Heart left ventricle (tissue), 13 donors: ENCODE measurements at regions not wholly inside any gene's neighbourhood (a gene's known extent, or its start where the extent isn't known, plus 50 kb on each side); places are given as distances from the start of the nearest gene placed in this dataset.

Experiments used
- POLR2A ChIP-seq, 2 donors: fragments of 450-650 bp; IDR thresholded peaks; one replicate each; pipeline ENCODE4 v1.6.1; 2017; ENCODE audit warnings: antibody characterized with exemption in 2 of 2, mild to moderate bottlenecking in 2 of 2, moderate library complexity in 2 of 2
- TF ChIP-seq, protein P1 (sequence below), 12 donors: fragments of 200-600 bp; sonication (generic) in 4 of 12; IDR thresholded peaks; one replicate each; pipeline versions ENCODE4 v1.5.0 to v1.8.0; 2018 to 2022; ENCODE audit warnings: antibody characterized with exemption in 12 of 12, mild to moderate bottlenecking in 5 of 12
- donor health status: ischemic (EF 13 %, LVEDD 7.1; RV severe dilation, severe dysfunction).
- donor health status: DM: no; HTN: yes; CAD: no.
- donor health status: DM: no; HTN: no; CAD: no.
- donor health status: ischemic (EF 25% LVEDD 6.9; RV normal size, moderate dysfunction).
- donor health status: ischemic (EF 25% LVEDD 5.7; RV mildly dilated, moderate dysfunction).
- donor health status: ischemic (EF 35%, LVEDD 5.7; RV mildly dilated, moderate dysfunction).
- donor health status: nonischemic (EF 11% LVEDD 7.7; RV severe dilation, severe dysfunction).
- donor health status: DM: yes; HTN: yes; CAD: no.
- donor health status: PGD.
- donor health status: ischemic (EF 29% LVEDD 5.4; RV normal size, mild dysfunction).
- donor health status: nonischemic (EF 23%, LVEDD 6.1; RV moderate dilation, normal function).

DNA sequence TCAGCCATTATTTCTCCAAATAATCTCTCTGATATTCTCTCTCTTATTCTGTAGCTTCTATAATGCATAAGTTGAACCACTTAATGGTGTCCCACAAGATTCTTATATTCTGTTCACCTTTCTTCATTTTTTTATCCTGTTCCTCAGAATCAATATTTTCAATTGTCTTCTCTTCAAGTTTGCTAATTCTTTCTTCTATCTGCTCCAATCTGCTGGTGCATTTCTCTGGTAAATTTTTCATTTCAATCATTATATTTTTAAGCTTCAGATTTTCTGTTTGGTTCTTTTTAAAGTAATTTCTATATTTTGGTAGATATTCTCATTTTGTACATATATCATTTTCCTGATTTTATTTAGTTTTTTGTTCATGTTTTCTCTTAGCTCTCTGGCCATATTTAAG, 272.6 kb downstream of the ZEB1 start:
- TF ChIP-seq, protein P1, sequence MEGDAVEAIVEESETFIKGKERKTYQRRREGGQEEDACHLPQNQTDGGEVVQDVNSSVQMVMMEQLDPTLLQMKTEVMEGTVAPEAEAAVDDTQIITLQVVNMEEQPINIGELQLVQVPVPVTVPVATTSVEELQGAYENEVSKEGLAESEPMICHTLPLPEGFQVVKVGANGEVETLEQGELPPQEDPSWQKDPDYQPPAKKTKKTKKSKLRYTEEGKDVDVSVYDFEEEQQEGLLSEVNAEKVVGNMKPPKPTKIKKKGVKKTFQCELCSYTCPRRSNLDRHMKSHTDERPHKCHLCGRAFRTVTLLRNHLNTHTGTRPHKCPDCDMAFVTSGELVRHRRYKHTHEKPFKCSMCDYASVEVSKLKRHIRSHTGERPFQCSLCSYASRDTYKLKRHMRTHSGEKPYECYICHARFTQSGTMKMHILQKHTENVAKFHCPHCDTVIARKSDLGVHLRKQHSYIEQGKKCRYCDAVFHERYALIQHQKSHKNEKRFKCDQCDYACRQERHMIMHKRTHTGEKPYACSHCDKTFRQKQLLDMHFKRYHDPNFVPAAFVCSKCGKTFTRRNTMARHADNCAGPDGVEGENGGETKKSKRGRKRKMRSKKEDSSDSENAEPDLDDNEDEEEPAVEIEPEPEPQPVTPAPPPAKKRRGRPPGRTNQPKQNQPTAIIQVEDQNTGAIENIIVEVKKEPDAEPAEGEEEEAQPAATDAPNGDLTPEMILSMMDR (IDR thresholded peaks at IDR 0.05): no peak
- no peak for TF ChIP-seq POLR2A (IDR thresholded peaks at IDR 0.05)
